ENCODE measurements at regions not wholly inside any gene's neighbourhood (a gene's known extent, or its start where the extent isn't known, plus 50 kb on each side); places are given as distances from the start of the nearest gene placed in this dataset.
"Not testable (repeated sequence)": the region's sequence is repeated elsewhere in the genome, so short reads cannot be mapped to it uniquely, and the experiment has no call there.

DNA sequence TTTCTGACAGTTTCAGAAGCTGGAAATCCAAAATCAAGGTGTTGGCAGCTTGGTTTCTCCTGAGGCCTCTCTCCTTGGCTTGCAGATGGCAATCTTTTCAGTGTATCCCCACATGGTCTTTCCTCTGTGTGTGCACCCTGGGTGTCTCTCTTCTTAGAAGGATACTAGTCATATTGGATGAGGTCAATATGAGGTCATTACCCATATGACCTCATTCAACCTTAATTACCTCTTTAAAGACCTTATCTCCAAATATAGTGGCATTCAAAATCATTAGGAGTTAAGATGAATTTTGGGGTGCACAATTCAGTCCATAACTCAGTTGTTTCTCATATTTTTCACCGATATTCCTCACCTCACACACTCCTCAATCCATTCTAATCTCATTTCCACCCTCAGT lies 92.4 kb upstream of the TGM3 start:
- no peak for DNase-seq (ENCODE audit: low spot score)

DNA sequence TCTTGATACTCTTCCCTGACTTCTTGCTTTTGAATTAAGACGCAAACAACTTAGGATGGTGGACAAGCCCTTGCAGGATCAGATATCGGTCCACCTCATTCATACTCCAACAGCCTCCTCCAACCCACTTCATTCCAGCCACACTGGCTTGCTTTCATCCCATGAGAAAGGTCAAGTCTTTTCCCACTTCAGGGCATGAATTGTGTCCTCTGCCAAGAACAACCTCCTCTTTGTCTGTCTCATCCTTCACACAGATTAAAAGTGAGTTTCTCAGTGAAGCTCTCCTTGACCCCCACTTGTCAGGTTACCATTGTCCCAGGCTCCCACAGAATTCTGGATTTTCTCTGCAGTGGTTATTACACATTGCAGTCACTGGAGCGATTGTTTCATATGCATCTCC lies 91.8 kb upstream of the TGM3 start:
- no peak for DNase-seq (ENCODE audit: low spot score)

DNA sequence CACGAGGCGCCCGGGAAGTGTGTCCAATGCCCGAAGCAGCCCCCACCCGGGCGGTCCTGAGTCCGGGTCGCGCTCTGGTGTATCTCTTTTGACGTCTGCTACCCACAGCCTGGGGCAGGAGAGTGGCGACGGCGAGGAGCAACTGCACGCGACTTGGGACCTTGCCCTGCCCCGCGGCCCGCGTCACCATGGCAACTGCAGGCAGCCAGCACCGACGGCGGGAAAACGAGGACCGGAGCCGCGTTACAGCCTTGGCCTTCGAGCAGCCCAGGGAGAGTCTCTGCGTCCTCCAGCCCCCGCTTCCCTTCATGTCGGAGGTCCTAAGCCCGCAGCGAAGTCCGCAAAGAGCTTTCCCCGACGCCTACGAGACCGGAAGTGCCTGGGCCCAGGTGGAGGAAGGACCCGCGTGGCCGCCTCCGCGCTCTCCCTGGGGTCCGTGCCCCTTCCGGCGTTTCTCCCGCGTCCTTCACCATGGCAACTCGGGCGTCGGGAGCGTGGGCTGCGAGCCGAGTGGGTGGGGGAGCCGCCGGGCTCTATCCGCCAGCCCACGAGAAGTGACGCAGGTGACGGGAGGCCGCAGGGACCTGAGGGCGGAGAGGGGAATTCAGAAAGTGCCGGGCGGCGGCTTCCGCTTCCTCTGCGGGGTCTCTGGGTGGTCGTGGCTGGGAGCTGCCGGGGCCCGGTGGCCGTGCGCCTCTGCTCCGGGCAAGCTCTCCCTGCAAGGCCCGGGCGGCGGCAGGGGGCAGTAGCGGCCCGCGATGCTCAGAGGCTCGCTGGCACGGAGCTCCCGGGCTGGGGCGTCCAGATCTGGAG lies 88.6 kb upstream of the TGM3 start:
- no peak for DNase-seq (ENCODE audit: low spot score)

DNA sequence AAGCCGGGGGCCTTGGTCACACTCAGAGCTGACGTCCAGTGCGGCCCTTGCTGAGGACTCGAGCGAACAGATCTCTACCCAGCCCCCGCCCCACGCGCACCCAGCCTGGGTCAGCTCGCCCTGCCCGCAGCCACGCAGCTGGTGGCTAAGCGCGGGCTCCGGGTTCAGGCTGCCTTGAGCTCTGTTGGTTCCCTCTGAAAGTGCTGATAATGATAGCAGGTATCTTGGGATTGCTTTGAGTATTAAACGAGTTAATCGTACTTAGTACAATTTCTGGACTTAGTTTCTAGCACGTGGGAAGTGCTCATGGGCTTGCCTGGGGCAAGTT lies 88.1 kb upstream of the TGM3 start:
- DNase-seq (ENCODE audit: low spot score) = no peak

DNA sequence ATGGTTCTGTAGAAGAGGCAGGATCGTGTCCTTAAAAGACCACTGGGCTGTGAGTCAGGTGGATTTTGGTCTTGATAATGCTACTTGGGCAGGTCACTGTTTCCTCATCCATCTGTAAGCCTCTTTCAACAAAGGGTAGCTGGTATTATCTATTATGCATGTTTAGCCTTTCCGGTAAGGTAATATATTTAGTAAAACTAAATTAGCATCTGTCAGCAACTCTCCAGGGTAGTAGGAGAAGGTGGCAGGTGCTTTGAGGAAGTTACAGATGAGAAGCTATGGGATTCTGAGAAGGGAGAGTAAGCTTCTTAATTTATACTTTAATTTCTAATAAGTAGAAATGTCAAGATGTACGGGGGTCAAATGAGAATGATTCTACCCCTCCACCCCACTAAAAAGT lies 86.9 kb upstream of the TGM3 start:
- DNase-seq (ENCODE audit: low spot score) = no peak

DNA sequence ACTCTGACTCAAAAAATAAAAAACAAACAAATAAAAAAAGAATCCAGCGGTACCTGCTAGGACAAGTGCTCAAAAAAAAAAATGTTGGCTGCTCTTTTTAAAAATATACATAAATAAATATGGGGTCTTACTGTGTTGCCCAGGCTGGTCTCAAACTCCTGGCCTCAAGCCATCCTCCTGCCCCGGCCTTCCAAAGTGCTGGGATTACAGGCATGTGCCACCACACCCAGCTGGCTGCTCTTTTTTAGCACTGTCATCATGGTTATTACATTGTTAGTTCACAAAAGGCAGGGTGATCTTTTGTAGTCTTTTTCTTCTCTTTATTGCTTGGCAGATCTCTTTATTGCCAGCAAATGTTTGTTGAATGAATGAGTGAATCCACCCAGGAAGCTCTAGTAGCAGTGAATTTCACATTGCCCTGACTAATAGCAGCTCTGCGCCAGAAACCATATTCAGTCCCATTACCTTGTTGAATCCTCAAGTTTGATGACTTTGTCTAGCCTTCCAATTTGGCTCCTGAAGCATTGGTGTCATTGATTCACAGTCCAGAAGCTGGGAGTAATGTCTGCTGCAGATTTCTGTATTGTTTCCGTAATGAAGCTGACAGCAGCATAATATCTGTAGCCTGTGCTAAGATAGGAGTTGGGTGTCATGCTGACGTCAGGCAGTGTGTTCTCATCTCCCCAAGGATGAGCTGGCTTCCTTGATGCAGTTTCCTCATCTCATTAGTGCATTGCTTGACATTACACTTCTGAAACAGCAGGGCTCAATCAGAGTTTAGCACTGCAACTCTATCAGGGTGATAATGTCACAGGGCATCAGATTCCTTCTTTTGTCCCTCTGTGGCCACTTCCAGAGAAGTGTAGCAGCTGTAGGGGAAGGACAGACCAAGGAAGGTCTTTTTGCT lies 84.9 kb upstream of the TGM3 start:
- peak; percentile 90 for DNase-seq (ENCODE audit: low spot score)

DNA sequence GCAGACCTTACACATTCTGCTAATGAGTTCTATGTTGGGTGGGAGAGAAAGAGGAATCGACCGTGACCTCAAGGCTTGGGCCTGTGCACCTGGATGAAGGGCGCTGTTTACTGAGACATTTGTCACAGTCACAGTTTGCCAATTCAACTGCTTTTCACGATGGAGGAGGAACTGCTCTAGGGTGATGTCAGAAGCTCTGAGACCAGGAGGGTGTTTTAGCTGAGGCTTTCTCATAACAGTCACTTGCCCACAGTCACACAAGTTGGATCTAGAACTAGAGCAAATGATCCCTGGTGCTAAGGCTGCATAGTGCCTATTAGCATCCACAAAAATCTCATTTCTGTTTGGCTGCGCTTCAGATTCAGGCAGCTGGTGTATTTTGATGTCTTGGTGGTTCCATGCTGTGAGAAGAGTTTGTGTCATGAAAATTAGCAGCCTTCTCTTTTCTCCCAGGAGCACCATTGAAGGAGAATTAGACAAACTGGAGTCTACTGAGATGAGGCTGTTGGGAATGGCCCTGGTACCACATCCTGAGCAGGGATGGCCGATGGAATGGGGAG lies 83.3 kb upstream of the TGM3 start:
- DNase-seq (ENCODE audit: low spot score) = no peak

DNA sequence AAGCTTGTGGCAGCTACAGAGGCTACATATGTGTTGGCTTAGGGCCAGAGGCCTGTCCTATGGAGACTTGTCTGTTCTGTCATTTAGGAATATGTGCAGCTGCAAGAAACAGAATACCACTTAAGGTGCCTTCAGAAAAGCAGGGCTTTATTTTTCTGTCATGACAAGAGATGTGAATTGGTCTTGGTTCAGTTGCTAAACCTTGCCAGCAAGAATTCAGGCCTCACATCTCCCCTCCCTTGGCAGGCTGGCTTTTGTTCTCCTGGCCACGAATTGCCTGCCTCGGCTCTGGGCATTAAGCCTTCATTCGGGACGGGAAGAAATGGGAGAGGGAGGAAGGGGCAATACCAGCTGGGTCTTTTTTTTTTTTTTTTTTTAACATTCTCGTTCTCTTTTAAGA lies 82.4 kb upstream of the TGM3 start:
- no peak for DNase-seq (ENCODE audit: low spot score)

DNA sequence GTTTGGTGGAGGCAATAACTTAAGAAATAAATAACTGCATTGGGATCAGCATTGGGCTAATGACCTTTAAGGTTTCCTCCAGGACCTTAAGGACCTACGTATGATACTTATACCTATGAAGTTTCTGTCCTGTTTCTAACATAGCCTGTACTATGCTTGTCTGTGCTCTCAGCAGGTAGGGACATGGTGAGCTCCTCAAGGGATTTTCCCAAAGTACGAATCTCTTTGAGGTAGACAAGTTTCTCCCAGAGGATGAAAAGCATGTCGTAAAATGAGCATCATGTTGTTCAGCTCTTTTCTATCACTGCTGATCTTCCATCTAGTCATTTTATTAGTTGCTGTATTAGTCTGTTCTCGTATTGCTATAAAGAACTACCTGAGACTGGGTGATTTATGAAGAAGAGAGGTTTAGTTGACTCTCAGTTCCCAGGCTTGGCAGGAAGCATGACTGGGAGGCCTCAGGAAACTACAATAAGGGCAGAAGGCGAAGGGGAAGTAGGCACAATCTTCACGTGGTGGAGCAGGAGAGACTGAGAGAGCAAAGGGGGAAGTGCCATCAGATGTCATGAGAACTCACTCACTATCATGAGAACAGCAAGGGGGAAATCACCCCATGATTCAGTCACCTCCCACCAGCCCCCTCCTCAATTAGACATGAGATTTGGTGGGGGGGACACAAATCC lies 77.8 kb upstream of the TGM3 start:
- no peak for DNase-seq (ENCODE audit: low spot score)

DNA sequence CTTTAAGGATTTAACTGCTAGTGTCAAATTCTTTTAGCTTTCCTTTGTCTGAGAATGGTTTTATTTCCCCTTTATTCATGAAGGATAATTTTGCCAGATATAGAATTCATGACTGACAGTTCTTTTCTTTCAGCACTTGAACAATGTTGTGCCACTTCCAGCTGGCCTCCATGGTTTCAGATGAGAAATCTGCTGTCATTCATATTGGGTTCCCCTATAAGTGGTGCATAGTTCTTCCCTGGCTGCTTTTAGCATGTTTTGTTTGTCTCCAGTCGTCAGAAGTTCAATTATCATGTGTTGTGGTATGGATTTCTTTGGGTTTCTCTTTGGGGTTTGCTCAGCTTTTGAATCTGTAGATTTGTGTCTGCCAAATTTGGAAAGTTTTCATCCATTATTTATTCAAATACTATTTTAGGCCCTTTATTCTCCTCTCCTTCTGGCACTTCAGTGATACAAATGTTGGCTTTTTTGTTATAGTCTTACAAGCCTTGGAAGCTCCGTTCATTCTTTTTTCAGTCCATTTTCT lies 76.3 kb upstream of the TGM3 start:
- no peak for DNase-seq (ENCODE audit: low spot score)

DNA sequence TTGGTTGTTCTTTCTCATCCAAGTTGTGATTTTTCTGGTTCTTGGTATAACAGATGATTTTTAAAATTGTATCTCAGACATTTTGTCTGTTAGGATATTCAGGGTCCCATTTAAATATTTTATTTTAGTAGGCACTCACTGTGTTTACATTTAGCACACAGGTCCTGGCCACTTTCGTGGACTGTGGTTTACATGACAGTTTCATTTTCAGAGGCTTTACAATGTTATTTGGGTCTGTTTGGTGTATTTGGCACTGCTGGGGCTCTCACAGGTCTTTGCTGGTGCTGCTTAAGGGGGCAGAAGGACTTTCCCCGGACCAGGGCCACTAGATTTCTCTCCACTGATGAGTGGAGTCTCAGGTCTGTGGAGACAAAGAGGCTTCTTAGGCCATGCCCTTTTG lies 75.5 kb upstream of the TGM3 start:
- DNase-seq (ENCODE audit: low spot score) = no peak

DNA sequence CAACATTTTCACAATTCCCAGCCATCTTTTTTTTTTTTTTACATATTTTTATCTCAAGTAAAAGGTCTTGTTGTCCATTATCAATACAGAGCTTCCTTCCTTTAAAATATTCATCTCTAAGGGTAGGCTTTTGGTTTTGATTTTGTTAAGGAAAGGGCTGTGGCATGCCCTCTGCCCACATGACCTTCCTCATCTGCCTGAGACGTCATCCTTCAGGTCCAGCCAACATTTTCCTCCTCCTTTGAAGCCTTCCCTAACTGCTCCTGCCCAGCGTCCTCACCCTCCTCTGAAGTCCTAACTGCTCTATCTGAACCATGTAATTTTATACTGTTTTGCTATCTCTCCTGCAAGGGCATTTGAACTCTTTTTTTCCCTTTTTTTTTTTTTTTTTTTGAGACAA lies 73.9 kb upstream of the TGM3 start:
- DNase-seq (ENCODE audit: low spot score) = no peak

DNA sequence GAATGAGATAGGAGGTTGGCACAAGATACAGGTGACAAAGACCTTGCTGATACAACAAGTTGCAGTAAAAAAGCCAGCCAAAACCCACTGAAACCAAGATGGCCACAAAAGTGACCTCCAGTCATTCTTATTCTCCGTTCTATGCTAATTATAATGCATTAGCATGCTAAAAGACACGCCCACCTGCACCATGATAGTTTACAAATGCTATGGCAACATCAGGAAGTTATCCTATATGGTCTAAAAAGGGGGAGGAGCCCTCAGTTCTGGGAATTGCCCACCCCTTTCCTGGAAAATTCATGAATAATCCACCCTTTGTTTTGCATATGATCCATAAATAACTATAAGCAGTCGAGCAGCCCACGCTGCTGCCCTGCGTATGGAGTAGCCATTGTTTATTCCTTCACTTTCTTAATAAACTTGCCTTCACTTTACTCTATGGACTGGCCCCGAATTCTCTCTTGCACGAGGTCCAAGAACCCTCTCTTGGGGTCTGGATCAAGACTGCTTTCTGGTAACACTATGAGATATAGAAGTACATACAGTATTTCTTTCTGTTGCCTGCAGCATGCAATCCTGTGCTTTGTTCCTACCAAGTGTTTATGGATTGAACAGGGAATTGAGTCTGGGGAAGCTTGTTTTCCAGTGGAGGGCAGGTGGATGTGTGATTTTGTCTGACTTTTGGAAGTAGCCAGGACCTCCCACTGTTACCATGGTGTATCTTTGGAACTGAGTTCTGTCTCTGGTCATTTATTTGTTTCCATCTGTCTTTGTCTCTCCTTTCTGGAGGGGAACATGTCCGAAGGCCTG lies 72.0 kb upstream of the TGM3 start:
- no peak for DNase-seq (ENCODE audit: low spot score)

DNA sequence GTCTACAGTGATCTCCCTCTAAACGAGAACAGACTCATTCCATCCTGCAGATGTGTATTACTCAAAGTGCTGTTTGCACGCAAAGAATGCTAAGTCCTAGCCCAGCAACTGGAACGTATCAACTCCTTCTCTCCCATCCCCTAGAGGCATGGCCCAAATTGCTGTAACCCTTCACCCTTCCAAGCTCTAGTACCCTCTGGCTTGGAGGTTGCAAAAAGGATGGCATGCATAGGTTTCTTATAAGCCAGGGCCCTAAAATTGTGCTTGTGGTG lies 71.5 kb upstream of the TGM3 start:
- no peak for DNase-seq (ENCODE audit: low spot score)

DNA sequence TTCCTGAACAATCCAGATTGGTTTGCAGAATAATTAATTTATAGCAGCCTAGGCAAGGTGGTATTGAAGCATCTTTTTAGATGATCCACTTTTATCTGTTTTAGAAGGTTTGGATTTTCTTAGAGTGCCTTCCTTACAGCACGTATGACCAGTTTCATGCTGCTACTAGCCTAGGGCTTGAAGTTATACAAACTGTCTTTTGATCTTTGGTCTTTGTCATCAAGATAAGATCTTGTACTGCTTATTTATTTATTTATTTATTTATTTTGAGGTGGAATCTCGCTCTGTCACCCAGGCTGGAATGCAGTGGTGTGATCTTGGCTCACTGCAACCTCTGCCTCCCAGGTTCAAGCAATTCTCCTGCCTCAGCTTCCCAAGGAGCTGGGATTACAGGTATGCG lies 68.5 kb upstream of the TGM3 start:
- DNase-seq (ENCODE audit: low spot score) = not testable (repeated sequence)

DNA sequence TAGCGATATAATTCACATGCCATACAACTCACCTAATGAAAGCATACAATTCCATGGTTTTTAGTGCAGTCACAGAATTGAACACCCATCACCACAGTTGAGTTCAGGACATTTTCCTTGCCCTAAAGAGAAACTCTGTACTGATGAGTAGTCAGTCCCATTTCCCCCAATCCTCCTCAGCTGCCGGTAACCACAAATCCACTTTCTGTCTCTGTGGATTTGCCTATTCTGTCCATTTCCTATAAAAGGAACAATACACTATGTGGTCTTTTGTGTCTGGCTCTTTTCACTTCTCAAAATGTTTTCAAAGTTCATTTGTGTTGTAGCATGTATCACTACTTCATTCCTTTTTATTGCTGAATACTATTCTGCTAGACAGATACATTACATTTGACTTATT lies 67.9 kb upstream of the TGM3 start:
- no peak for DNase-seq (ENCODE audit: low spot score)

DNA sequence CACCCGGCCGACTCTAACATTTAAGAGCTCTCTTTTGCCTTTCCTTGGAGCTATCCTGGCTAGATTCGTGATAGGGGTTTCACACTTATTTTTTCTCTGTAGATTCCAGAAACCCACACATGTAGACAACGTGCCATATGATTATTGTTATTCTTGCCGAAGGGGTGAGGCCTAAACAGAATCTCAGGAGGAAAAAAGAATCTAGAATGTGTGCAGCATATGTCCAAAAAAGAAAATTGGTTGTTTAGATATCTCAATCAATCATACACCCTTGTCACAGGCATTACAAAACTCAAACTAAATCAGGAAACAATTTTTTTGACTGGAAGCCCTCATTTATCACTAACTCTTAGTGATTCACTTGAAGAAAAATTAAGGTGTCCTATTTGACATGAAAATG lies 66.9 kb upstream of the TGM3 start:
- no peak for DNase-seq (ENCODE audit: low spot score)

DNA sequence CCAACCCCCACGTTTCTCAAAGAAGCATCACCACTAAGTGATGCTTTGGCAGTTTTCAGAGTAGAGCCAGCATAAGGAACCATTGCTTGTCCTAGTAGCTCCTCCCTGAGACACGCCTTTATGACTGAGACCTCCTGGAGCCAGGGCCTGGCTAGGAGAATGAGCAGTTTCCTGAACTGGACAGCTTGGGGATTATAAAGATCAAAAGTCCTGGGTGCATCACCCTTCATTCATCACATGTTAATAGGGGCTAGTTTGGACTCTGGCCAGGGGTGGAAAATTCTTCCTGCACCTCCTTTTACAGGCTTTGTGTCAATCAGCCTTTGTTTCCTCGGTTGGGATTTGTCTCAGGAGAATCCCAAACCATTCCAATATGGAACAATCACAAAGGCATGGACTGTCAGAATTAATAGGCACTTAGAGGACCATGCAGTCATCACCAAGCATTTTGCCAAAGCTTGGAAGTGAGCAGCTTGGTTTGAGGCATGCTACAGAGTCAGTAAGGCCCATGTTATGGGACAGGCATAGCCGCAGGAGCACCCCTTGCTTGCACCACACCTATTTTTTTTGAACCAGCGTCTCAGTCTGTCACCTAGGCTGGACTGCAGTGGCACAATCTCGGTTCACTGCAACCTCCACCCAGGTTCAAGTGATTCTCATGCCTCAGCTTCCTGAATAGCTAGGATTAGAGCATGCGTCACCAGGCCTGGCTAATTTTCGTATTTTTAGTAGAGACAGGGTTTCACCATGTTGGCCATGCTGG lies 64.9 kb upstream of the TGM3 start:
- peak; percentile 10 for DNase-seq (ENCODE audit: low spot score)

DNA sequence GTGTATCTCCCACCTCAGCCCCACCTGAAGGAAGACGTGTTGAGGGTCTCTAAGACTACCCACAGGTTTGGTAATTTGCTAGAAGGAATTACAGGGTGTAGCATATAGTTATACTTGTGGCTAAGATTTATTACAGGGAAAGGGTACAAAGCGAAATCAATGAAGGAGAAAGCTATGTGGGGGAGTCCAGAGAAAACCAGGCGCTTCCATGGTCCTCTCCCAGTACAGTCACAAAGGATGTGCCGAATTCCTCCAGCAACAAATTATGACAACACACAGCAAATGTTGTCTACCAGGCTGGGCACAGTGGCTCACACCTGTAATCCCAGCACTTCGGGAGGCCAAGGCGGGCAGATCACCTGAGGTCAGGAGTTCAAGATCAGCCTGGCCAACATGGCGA lies 64.1 kb upstream of the TGM3 start:
- DNase-seq (ENCODE audit: low spot score) = no peak

DNA sequence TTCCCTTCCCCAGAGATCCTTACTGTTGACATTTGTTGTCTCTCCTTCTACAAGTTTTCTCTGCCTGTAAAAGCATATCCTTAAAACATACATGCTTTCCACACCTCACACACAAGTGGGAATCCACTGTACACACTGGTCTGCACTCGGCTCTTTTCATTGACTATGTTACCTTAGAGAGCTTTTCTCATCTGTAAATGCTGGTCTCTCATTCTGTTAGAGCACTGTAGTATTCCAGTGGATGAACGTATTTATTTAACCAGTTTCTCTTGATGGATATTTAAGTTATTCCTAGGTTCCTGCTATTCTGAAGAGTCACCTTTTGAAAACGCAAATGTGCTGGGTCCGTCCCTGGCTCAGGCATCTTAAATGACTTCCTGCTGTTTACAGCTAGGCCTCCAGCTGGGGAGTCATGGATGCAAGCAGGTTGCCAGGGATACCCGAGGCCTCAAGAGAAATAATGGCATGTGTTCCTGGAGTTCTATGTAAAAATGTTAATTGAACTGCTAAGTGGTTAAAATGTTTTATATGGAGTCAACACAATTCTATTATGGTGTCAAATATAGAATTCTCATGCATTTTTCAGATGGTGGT lies 61.1 kb upstream of the TGM3 start:
- DNase-seq (ENCODE audit: low spot score) = no peak

DNA sequence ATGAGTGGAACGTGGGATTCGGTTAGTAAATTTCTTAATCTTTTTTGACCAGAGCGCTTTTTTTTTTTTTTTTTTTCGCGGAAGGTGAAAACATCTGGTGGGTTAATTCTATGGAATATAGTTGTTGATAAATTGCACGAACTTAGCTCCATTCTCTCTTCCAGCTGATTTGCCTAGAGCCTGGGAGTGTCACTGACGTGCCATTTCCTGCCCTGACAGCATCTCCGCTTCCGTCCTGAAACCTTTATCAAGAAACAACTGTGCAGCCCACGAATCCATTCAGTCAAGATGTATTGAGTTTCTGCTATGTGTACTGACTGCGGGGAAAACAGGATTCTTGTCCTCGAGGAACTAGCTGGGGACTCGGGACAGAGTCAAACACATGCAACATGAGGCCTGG lies 59.5 kb upstream of the TGM3 start:
- no peak for DNase-seq (ENCODE audit: low spot score)
